HG02840 (cell line): ENCODE measurements at regions not wholly inside any gene's neighbourhood (a gene's known extent, or its start where the extent isn't known, plus 50 kb on each side); places are given as distances from the start of the nearest gene placed in this dataset.
"Not testable (repeated sequence)": the region's sequence is repeated elsewhere in the genome, so short reads cannot be mapped to it uniquely, and the experiment has no call there.

Experiments
- ATAC-seq: cut with Tn5 transposase; IDR thresholded peaks from one replicate; pipeline ENCODE4 v1.9.1; 2021; ENCODE audit warnings: mild to moderate bottlenecking, moderate library complexity, moderate number of reproducible peaks; ENCODE audit not compliant: unreplicated experiment, low FRiP score

DNA sequence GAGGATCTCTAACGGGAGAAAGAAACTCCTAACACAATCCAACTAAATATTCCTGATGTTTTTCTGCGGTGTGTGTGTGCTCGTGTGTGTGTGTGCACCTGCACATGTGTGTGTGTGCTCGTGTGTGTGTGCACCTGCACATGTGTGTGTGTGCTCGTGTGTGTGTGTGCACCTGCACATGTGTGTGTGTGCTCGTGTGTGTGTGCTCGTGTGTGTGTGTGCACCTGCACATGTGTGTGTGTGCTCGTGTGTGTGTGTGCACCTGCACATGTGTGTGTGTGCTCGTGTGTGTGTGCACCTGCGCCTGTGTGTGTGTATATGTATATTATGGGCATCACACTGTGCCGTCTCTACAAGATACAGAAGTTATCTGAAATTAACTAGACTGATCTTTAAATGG is 1451.9 kb downstream of the STIM2 start:
- ATAC-seq, result not testable (repeated sequence)

DNA sequence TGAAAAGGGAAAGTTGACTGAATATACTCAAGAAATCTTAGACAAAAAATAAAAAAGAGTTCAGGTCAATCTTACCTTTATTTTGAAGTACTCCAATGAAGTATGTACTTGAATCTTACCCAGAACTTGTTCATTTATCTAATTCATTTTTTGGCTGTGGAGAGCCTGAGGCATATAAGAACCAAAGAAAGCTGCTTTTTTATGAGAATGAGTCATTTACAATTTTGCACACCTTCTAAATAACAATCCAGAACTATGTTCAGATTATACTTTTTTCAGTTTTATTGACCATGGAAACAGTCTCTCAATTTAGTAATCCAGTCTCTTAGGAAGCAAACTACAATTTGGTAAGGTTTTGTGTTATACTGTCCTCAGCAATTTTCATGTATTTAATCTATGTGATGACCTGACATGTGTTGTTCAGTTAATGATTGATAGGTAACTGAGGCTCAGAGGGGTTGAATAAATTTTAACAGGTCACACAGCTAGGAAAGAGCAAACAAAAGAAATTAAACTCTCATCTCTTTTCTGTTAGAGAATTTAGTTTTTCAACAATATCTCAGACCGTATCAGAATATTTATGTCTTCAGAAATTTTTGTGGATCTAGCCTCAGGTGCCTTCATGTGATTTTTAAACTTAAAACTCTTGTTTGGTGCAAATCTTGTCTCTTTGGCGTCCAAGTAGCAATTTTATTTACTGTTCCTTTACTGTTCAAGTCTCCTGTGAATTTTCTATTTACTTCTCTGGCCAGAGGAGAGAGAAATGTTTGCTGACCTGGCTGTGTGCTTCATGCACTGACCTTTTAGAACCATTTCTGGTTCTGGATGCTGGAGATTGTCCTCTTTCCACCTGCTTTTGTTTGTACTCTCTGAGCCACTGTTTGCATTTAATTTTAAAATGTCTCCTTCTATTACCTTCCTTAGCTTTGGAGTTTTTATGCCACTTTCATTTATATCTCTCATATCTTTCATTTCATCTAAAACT is 1453.4 kb downstream of the STIM2 start:
- ATAC-seq, result no peak

DNA sequence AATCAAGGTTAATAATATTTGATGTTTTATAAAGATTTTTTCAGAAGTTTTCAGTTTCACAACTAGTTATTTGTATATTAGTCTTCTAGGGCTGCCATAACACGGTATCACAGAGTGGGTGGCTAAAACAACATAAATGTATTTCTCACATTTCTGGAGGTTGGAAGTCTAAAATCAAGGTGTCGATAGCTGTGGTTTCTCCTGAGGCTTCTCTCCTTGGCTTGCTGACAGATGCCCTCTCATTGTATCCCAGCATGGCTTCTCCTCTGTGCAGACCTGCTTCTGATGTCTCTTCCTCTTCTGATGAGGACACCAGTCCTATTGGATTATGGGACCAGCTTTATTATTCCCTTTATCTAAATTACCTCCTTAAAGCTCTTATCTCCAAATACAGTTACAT is 1456.6 kb downstream of the STIM2 start:
- ATAC-seq, result no peak

DNA sequence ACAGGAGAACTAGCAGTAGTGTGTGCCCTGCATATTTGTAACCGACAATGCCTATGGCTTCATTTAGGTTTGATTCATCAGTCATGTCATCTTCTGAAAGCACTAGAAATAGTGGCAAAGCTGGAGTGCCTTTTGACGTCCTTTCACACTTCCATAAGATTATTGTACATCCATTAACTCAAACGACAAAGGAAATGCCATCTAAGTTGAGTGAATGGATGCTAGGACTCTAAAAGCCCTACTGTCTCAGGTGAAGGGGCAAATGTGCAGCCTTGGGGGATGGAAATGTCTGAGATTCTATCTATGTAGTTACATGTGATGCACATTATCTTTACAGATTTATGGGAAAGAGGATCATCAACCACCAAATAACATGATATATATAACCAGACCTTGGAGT is 1473.6 kb downstream of the STIM2 start:
- no peak for ATAC-seq

DNA sequence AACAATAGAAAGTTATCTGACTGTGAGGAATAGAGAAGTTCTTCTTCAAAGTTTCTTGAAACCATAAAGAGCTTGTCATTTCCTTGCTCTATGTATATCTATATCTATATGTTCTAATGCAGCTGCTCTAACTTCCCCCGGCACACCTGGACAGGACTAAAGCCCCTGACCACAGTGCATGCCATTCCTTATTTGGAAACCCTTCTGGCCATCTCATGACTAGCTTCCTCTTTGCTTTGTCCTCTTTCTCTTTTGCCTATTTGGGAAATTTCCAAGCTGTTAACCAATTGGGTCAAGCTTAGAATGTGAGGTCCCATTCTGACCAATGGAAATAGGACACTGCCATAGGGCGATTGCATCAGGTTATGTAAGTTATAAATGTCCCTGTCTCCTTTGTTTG is 1481.1 kb downstream of the STIM2 start:
- ATAC-seq, result no peak

DNA sequence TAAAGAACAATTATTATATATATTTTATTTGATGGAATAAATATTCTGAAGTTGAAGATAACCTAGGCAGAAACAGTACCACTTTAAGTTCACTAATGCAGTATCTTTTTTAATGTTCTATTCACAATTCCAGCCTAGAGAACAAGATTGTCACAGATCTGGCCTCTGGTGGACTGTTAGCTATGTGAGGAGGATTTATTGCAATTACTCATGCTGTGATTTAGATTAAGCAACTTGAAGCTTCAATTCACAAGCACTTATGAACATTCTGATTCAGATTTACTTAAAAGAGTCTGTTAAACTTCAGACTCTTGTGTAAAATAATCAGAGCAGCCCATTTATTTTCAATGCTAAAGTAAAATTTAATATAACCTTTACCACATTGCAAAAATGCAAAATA is 1489.8 kb downstream of the STIM2 start:
- no peak for ATAC-seq

DNA sequence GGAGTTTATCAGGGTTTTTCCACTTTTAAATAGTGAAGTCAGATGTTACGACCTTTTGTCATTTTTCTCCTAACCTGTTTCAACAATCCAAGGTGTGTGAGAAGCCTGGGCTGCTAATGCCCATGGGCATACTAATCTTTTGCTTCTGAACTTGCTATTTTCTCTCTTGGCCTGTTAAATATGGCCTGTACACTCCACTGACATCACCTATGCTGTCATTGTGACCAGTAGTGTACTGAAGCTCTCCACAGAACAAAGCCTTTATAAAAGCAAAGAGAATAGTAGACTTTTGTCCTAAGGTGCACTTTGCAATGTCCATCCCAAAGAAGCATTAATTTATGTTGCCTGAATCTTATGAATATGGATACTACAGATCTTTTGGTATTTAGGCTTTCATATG is 1490.5 kb downstream of the STIM2 start:
- no peak for ATAC-seq

DNA sequence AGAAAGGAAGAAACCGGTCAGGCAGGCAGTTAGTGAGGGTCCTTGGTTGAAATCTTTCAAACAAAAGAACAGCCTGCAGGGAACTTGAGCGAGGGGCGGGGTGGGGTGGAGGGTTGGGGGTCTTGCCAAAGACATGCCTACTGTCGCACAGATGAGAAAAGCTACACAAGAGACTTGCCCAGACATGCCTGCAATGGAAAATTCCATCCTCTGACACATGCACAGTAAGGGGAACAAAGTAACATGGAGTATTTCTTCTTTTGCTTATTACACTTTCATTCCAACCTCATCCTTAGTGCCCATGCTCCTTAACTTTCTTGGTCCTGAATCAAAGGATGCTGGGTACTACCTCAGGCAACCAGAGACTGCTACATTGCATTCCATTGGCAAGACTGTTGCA is 1491.2 kb downstream of the STIM2 start:
- ATAC-seq, result no peak

DNA sequence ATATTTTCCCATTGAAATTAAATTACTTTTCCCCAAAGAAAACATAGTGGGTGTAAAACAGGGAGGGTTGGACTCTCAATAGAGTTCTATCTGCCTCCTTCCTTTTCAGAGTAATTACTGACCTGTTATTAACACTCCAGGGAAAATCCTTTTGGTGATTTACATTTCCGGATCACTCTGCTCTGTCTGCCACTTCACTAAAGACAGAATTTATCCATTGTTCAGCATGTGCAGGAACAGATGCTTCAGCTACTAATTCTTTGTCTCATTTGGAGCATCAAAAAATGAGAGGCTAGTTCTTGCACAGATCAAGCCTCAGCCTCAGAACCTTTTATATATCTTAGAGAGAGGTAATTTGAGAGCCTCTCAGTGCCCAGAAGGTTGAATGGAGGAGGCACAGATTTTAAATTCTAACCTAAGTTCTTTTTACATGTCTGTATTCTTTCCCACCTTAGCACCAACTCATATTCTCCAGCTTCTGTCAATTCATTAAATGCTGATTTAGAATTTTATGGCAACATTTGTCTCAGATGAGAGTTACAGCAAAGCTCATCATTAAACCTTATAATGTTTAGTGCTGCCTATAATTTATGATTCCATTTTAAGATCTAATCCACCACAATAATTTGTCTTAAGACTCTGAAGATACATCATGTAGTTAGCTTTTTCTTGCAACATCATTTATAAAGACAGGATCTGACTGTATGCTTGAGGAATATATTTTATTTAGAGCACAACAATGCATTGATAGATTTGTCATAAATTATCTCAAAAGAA is 1494.4 kb downstream of the STIM2 start:
- ATAC-seq, result no peak

DNA sequence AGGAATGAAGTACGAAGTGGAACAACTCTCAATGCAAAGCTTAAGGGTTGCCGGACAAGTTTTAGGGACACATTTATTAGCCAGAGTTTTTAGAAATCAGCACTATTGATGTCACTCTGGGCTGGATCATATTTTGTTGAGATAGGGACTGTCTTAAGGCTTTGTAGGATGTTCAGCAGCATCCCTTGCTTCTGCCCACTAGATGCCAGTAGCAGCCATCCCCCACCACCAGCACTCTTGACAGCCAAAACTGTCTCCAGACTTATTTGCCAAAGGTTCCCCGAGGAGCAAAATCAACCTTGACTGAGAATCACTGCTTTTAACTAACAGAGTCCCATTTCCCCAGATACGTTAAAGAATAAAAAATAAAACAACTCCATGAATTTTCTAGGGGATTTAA is 1497.3 kb downstream of the STIM2 start:
- ATAC-seq, result no peak

DNA sequence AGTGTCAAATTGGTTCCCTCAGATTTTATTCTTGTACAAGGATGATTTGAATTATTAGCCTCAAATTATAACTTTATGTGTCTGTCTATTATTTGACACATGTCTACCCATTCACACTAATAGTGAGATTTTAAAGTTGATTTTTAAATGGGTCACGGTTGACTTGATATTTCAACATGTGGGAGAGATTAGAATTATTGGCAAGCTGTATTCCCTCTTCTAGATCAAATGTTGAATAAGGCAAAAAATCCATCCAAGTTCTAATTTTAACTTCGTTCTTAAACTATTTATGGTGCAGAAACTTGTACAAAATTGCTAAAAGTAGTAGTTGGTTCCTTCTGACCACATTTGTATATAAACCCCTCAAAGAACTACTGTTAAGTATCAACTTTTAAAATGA is 1498.0 kb downstream of the STIM2 start:
- no peak for ATAC-seq

DNA sequence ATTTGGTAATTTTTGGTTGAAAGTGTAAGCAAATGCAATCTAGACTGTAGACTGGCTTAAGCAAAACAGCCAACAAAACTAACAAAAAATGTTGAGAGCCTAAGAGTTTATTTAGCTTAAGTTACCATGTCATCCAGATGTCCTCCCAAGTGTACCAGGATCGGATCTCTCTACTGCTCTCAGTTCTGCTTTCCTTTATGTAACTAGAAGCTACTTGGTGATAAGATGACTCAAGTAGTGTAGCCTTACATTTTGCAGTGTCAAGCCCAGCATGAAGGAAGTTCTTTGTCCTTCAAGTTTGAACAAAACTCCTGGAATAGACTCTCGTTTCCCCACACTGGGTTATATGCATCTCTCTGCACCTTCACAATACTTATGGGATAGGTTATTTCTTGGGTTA is 1500.0 kb downstream of the STIM2 start:
- ATAC-seq, result no peak

DNA sequence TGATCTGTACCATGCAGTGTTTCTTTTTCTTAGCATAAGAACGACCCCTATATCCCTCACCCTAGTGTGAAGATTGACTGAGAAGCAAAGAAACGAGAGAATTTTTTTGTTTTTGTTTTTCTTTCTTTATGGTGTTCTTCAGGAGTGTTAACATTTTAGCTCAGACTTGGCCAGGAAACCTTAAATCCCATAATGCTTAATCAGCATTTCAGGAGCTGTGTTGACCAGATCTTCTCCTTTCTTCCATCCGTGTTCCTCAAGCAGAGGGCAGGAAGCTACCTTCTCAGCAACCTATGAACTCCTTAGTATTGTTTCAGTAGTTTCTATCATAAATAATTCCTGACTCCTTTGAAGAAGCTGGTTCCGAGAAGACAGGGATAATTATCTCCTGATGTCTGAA is 1501.5 kb downstream of the STIM2 start:
- ATAC-seq, result no peak

DNA sequence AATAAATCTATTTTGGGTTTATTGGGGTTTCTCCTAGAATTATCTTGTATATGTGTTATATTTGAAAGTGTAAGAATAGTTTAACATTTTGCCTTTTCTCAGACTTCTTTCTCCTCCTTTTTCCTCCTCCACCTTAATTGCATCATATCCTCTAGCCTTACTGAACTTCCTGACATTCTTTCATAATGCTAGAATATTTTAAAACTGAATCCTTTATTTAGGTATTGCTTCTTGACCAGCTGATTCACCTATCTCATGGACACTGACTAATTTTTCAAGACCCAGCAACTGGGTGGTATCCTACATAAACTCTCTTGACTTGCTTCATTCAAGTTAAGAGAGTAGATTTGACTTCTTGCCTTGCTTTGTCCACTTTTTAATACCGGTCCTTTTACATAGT is 1508.9 kb downstream of the STIM2 start:
- ATAC-seq, result no peak

DNA sequence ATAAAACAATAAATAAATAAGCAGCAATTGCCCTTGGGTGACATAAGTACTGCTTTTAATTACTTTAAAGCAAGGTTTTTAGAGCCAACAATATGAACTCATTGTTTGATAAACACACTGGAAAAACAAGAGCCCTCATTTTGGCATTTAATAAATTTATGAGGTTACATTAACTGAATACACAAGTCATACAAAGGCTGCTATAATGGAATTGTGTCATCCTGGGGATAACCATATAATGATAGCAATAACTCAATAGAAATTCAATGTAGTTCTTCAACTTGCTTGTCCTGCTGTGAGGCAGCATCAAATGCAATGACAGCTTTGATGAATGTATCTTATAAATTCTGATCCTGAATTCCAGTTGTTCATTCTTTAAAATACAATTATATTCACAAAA is 1512.5 kb downstream of the STIM2 start:
- ATAC-seq, result no peak

DNA sequence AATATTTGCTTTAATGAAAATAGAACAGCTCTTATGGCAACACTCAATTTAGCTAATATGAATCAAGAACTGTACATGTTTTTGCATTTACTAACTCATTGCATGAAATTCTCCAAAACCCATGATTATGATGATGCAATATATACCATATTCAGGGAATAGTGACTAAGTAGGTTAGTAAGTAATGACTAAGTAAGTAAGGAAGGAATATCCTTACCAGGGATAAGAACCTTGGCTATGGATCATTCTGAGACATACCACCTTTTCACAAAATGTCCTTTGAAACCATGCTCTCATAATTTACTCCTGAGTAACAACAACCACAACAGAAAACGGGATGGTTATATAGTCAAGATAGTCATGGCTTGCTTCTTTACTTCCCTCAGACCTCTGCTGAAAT is 1513.0 kb downstream of the STIM2 start:
- ATAC-seq, result no peak

DNA sequence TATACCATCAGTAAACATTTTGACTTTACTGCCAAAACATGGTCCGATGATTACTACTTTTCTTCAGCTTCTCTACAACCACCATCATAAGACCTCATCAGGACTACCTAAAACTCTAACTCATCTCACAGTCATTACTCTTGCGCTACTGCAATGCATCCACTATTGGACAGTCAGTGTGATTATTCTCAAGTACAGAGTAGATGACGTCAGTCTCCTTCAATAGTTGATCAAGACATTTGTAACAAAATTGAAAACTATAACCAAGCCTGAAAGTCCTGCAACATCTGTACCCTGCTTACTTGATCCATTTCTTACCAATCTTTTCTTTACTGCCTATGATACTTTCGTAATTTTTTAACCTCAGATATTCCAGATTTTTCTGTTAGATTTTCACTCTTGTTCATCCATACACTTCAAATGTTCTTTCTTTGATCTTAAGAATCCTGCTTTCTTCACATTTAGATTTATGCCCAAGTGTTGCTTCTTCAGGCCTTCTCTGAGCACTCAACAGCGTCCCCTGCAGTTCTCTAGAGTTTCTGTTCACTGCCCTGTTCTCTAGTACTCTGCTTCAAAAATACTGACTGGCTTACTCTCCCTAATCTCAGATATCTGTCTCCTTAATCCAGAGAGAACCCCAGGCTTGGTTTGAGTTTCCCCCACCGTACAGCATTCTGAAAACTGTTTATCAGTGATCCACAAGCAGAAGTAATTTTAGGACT is 1517.6 kb downstream of the STIM2 start:
- ATAC-seq, result no peak

DNA sequence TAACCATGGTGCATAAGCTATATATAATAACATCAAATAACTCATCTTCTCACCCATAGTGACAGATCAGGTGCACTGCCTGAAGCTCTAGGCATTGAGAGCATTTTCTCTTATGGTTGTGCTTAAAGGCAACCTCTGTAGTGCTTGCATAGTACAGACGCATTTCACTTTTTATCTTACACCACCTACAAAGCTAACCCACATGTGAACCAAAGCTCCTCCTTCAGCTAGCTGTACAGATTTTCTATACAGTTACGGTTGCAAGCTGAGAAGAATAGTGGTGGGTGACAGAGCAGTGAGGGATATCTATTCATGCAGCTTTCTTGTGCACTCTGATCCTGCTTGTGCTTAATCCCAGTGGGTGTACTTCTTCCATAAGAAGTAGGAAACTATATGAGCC is 1525.2 kb downstream of the STIM2 start:
- no peak for ATAC-seq

DNA sequence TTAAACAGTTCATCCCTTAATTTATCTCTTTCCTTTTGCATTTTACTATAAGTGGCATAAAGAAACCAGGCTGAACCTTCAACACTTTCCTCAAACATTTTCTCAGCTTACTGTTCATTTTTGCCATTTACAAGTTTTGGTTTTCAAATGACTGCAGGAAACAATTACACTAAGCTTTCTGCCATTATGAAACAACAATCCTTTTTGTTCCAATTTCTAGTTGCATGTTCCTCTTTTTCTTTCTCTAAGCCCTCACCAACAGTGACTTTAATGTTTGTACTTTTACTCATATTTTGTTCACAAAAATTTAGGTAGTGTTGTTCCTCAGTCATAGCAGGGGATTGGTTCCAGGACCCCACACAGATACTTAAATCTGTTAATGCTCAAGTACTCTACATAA is 1526.1 kb downstream of the STIM2 start:
- no peak for ATAC-seq

DNA sequence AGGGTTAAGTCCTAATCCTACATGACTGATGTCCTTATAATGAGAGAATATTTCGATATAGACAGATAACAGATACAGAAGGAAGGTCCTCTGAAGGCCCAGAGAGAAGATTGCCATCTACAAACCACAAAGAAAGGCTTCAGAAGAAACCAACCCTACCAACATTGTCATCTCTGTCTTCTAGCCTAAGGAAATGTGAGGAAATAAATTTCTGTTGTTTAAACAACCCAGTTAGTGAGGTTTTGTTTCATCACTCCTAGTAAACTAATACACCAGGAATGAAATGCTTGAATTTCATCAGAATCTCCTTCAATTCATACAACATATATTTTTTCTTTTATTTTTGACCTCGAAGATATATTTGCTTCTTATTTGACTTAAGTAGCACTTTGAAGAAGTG is 1527.8 kb downstream of the STIM2 start:
- no peak for ATAC-seq

DNA sequence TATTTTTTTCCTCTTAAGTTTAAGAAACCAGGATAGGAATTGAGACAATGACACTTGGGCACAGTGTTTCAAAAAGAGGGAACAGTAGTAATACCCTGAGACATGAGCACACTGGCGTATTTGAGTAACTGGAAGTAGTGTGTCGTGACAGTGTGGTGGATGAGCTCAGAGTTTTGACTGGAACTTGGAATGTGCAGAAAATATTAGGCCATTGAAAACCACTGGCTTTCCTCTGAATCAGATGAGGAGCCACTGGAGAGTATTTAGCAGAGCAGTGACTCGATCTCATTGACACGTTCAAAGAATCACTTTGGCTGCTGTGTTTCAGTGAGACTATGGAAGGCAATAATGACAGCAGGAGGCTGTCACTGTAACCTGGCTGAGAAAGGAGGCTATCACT is 1531.2 kb downstream of the STIM2 start:
- ATAC-seq, result no peak
